Smooth muscle cell (in vitro differentiated cells): ENCODE measurements at regions not wholly inside any gene's neighbourhood (a gene's known extent, or its start where the extent isn't known, plus 50 kb on each side); places are given as distances from the start of the nearest gene placed in this dataset.

Source experiments
- DNase-seq: peaks from one replicate; lab custom pipeline; 2025; ENCODE audit not compliant: unreplicated experiment; lab: John Stamatoyannopoulos, UW
- H2AFZ ChIP-seq: fragments of 200-600 bp; sonication (generic); 2 replicates; pipeline ENCODE4 v1.6.0; 2016; ENCODE audit warnings: antibody characterized with exemption, low read depth, mild to moderate bottlenecking
- H3F3A ChIP-seq: fragments of 200-600 bp; sonication (generic); 2 replicates; pipeline ENCODE4 v1.6.0; 2017; ENCODE audit warnings: antibody characterized with exemption, low read depth
- H3K27ac ChIP-seq: fragments of 200-600 bp; sonication (generic); 2 replicates; pipeline ENCODE4 v1.5.1; 2016; ENCODE audit warnings: low read depth, mild to moderate bottlenecking
- H3K27me3 ChIP-seq: fragments of 200-600 bp; sonication (generic); 2 replicates; pipeline ENCODE4 v1.6.1; 2016; ENCODE audit warnings: low read depth, mild to moderate bottlenecking
- H3K36me3 ChIP-seq: fragments of 200-600 bp; sonication (generic); 2 replicates; pipeline ENCODE4 v1.5.1; 2016; ENCODE audit warnings: low read depth
- H3K4me1 ChIP-seq: fragments of 200-600 bp; sonication (generic); 2 replicates; pipeline ENCODE4 v1.5.1; 2016; ENCODE audit warnings: low read depth
- H3K4me2 ChIP-seq: fragments of 200-600 bp; sonication (generic); 2 replicates; pipeline ENCODE4 v1.6.0; 2016; ENCODE audit warnings: mild to moderate bottlenecking
- H3K4me3 ChIP-seq: fragments of 200-600 bp; sonication (generic); 2 replicates; pipeline ENCODE4 v1.5.1; 2016; ENCODE audit warnings: mild to moderate bottlenecking
- H3K79me2 ChIP-seq: fragments of 200-600 bp; sonication (generic); 2 replicates; pipeline ENCODE4 v1.6.0; 2016; ENCODE audit warnings: low read depth, mild to moderate bottlenecking
- H3K9ac ChIP-seq: fragments of 200-600 bp; sonication (generic); 2 replicates; pipeline ENCODE4 v1.6.0; 2016; ENCODE audit warnings: low read depth
- H3K9me3 ChIP-seq: fragments of 200-600 bp; sonication (generic); replicated peaks from 2 replicates; pipeline ENCODE4 v1.5.1; 2016; ENCODE audit warnings: low read depth
- H4K20me1 ChIP-seq: fragments of 200-600 bp; sonication (generic); 2 replicates; pipeline ENCODE4 v1.6.0; 2016; ENCODE audit warnings: low read depth
- CTCF ChIP-seq: fragments of 200-600 bp; sonication (generic); IDR thresholded peaks from 2 replicates; pipeline ENCODE4 v1.5.1; 2017; ENCODE audit warnings: borderline replicate concordance, mild to moderate bottlenecking, antibody characterized with exemption; ENCODE audit not compliant: insufficient read depth, poor library complexity, severe bottlenecking
- WGBS: methylation state at CpG from one replicate; pipeline ENCODE4 v1.1.7; 2016; ENCODE audit warnings: low lambda C conversion rate; 5-methylcytosine and 5-hydroxymethylcytosine counted together

DNA sequence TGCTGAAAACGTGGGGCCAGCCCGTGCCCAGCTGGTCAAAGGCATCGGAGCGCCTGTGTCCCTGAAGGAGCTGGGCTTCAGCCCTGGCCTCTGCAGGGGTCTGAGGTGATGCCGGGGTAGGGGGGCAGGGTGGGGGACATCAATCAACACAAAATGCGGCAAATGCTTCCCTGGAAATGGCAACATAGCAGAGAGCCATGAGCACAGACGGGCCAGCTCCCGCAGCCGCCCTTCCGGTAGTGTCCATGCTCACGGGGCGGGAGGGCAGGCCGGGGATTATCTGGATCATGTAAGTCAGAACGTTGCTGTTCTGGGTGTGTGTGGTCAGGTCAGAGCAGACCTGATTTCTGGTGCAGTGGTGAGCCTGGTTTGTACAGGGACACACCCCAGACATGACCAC lies 56.5 kb upstream of the TWIST2 start:
- TF ChIP-seq CTCF, result no peak
- no peaks in the 10 kb centered on the region for H3K79me2 ChIP-seq
- H3K9ac ChIP-seq, result no peak overlapping the region
- WGBS, result 78% methylated on average over 9 of the region's 14 CpGs
- H3K4me2 ChIP-seq, result no peak overlapping the region
- no peaks in the 10 kb centered on the region for H4K20me1 ChIP-seq
- H3K36me3 ChIP-seq, result no peaks in the 10 kb centered on the region
- no peak for DNase-seq
- H3K9me3 ChIP-seq, result no peaks in the 10 kb centered on the region
- H3K27ac ChIP-seq, result no peak overlapping the region
- H3K4me3 ChIP-seq, result no peak overlapping the region
- no peaks in the 10 kb centered on the region for H3K27me3 ChIP-seq
- H3K4me1 ChIP-seq, result no peaks in the 10 kb centered on the region
- no peak overlapping the region for H2AFZ ChIP-seq
- no peaks in the 10 kb centered on the region for H3F3A ChIP-seq

DNA sequence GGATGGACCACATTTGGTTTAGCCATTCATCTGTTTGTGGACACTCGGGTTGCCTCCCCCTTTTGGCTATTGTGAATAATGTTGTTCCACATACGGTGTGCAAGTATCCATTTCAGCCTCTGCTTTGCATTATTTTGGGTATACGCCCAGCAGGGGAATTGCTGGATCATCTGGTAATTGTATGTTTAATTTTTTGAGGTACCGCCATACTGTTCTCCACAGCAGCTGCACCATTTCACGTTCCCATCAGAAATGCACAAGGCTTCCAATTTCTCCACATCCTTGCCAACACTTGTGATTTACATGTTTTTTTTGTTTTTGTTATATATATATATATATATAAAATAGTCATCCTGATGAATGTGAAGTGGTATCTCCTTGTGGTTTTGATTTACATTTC lies 54.6 kb upstream of the TWIST2 start:
- H3K79me2 ChIP-seq, result no peaks in the 10 kb centered on the region
- DNase-seq, result no peak
- H2AFZ ChIP-seq, result no peak overlapping the region
- H3K4me3 ChIP-seq, result no peak overlapping the region
- no peaks in the 10 kb centered on the region for H3F3A ChIP-seq
- H3K9ac ChIP-seq, result no peak overlapping the region
- no peaks in the 10 kb centered on the region for H4K20me1 ChIP-seq
- TF ChIP-seq CTCF, result no peak
- no peak overlapping the region for H3K4me2 ChIP-seq
- no peaks in the 10 kb centered on the region for H3K4me1 ChIP-seq
- H3K9me3 ChIP-seq, result no peaks in the 10 kb centered on the region
- H3K36me3 ChIP-seq, result no peaks in the 10 kb centered on the region
- 90% methylated on average over 5 of the region's 5 CpGs for WGBS
- no peak overlapping the region for H3K27ac ChIP-seq
- H3K27me3 ChIP-seq, result peaks cover 14% of the 10 kb centered on the region

- no peak for DNase-seq
- no peaks in the 10 kb centered on the region for H3K79me2 ChIP-seq
- no peak overlapping the region for H3K4me3 ChIP-seq
- no peaks in the 10 kb centered on the region for H3K9me3 ChIP-seq
- no peaks in the 10 kb centered on the region for H3F3A ChIP-seq
- no peaks in the 10 kb centered on the region for H4K20me1 ChIP-seq
- peaks cover 14% of the 10 kb centered on the region for H3K27me3 ChIP-seq
- 90% methylated on average over 9 of the region's 9 CpGs for WGBS
- H3K36me3 ChIP-seq, result no peaks in the 10 kb centered on the region
- no peak overlapping the region for H3K9ac ChIP-seq
- no peak overlapping the region for H3K27ac ChIP-seq
- H3K4me2 ChIP-seq, result no peak overlapping the region
- no peak for TF ChIP-seq CTCF
- no peak overlapping the region for H2AFZ ChIP-seq
- no peaks in the 10 kb centered on the region for H3K4me1 ChIP-seq
These were observed 54.0 kb upstream of the TWIST2 start for GRCh38 chr2:238793801-238794449.

- Histone ChIP-seq H3K79me2 (no peaks in the 10 kb centered on the region), H3K4me3 (no peak overlapping the region), H3K27ac (no peak overlapping the region), H3K4me2 (no peak overlapping the region), H3K27me3 (peaks cover 16% of the 10 kb centered on the region), H3F3A (no peaks in the 10 kb centered on the region), H3K9me3 (no peaks in the 10 kb centered on the region), H3K36me3 (no peaks in the 10 kb centered on the region), H3K9ac (no peak overlapping the region), H3K4me1 (no peaks in the 10 kb centered on the region), H2AFZ (no peak overlapping the region), H4K20me1 (no peaks in the 10 kb centered on the region)
- no peak for TF ChIP-seq CTCF
- WGBS, result 86% methylated on average over 16 of the region's 16 CpGs
- DNase-seq, result no peak
These were observed 51.5 kb upstream of the TWIST2 start for GRCh38 chr2:238796223-238796885.
